ENCODE measurements at regions not wholly inside any gene's neighbourhood (a gene's known extent, or its start where the extent isn't known, plus 50 kb on each side); places are given as distances from the start of the nearest gene placed in this dataset.

GRCh38 chr4:180898305-180898704 is 1344.9 kb upstream of the TENM3 start:
- no peak for DNase-seq

GRCh38 chr4:180900781-180901180 is 1342.4 kb upstream of the TENM3 start:
- no peak for DNase-seq

DNA sequence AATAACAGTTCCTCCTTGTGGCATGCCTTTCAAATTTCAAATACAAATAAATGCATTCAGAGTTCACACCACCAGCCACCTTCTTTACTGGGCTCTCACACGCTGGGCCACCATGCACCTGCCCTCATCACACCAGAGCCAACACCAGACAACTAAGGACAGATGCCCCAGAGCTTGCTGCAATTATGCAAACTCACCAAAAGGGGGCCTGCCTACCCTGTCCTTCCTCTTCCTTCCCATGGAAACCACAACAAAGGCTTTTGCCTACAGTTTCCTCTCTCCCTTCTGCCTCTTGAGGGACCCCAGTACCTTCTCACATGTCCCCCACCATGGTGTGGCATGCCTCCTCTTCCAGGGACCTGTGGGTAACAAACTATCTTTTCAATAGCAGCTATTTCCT is 1333.9 kb upstream of the TENM3 start:
- no peak for DNase-seq

DNA sequence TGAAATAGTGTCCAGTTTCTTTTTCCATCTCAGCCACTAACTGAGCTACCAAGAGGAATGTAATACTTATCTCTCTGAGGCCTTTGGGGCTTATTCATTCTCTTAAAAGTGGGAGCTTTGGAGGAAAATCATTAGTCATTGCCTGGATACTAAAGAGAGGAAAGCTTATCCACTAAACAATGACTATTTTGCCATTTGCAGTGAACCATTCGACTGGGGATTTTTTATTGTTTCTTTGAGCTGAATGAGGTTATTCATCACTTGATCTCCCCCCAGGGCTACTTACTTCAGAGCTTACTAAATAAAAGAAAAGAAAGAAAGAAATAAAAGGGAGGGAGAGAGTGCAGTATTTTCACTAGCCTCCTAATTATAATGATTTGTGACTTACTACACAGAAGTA is 1329.5 kb upstream of the TENM3 start:
- DNase-seq: peak in 1 of 3 experiments; percentile 17

- DNase-seq: no peak
Observed at GRCh38 chr4:180923486-180923885, 1319.7 kb upstream of the TENM3 start.

DNA sequence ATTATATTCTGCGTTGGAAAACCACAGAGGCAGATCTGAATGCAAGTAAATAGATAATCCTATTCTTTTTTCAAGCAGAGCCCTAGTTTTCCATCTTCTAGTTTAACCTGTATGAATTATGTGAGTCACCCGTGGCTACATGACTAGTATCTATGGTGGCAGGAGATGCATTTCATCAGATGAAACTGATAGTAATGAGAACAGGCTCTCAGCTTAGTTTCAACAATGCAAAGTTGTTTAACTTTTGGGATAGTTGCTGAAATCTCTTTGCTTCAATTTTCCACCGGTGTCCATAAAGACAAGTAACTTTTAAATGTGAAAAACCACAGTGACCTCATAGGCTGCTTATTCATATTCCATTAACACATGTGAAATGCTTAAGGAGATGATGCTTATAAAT is 1317.4 kb upstream of the TENM3 start:
- DNase-seq: no peak

DNA sequence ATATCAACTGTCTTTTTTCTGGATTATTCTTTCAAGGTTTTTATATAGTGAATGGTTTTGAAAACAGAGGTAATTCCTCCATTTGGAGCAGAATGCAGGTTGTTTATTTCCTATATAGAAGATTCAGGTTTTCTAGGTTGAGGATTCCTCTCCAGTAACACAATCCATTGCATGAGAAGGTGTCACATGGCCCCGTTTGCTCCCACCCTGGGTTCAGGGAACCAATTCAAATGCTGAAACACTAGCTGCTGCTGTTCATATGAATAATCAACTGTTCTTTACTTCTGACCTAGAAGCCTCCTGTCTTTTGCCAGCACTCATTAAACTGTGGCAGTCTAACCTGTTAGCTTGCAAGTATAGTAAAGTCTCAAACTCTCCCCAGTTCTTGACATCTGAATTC is 1316.9 kb upstream of the TENM3 start:
- no peak for DNase-seq

GRCh38 chr4:180932370-180933001 is 1310.7 kb upstream of the TENM3 start:
- DNase-seq: no peak

- no peak for DNase-seq
Observed at GRCh38 chr4:180937083-180937482, 1306.1 kb upstream of the TENM3 start.

DNA sequence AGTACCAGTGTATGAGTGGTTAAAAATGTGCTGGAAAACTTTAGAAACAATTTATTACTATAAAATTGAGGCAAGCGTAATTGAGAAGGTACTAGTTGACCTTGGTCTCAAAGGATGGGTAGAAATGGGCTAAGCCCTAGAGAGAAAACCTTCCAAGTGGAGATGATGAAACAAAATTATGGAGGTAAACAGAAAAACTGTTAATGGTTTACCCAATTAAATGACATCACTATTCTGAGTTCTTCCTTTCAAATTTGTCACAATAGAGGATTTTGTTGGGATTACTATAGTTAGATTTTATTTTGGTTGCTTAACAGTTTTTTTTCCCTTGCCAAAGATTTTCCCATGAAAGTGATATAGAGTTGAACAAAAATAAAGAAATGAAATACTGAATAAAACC is 1302.5 kb upstream of the TENM3 start:
- DNase-seq: no peak

GRCh38 chr4:180942367-180942916 is 1300.8 kb upstream of the TENM3 start:
- DNase-seq: no peak

DNA sequence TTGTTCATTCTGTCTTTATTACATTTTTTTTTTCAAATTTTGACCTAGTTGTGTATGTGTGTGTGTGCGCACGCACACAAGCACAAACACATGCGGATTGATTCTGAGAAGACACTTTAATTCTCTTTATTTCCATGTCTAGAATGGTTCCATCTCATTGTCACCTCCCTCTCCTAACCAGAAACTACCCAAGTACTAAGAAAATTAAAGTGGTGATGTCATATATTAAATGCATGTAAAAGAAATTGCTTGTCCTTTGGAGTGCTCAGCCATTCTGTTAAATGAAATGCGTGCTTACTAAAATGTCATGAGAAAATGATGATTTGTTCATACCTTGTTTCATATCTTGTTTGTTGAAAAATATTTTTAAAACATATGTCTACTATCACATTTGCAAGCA is 1297.0 kb upstream of the TENM3 start:
- no peak for DNase-seq

DNA sequence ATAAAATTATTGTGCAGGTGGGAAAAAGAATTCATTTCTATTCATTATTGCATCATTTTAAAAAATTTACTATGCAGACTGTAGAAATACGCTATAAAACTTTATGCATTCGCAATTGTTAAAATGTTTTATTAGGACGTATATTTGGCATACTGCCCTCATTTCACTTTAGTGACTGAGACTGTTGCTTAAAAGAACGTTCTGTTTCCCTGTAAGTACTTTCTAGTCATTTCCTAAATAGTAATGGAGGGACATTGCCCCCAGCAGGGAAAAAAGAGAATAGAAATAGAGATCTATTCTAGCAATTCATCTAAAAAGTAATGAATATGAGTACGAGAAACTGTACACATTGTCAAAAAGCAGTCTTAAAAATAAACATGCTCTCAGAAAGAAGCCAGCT is 1295.8 kb upstream of the TENM3 start:
- DNase-seq: peak in 1 of 3 experiments; percentile 53

DNA sequence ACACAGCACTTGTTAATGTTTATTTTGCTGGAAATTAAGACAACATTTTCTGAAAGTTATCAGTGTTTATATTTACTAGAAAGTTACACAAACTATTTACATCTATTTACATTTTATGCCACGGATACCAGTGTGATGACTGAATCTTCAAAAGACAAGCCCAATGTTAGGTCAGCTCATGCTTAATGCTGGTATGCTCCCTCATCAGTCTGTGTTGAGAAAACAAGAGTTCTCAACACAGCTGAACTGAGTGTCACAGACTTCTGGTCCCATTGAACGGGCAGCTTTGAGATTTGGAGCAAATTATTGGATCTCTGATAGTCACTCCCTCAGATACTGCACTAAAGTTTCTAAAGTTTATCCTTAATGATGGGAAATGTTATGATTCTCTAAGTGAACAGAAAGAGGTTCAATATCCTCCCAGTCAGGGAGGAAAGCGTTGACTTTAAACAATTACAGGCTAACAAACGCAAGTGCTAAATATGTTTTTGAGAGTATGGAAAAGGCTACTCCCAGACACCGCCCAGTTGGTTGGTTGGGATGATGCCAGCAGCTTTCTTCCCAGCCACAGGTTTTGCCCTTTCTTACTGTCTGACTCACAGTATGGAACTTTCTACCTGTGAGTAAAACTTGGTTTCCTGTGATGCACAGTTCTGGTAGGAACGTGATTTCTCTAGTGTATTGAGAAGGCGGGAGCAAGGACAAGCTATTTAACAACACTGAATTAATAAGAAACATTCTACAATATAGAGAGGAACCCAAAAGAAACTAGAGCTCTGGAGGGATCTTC is 1293.6 kb upstream of the TENM3 start:
- no peak for DNase-seq

DNA sequence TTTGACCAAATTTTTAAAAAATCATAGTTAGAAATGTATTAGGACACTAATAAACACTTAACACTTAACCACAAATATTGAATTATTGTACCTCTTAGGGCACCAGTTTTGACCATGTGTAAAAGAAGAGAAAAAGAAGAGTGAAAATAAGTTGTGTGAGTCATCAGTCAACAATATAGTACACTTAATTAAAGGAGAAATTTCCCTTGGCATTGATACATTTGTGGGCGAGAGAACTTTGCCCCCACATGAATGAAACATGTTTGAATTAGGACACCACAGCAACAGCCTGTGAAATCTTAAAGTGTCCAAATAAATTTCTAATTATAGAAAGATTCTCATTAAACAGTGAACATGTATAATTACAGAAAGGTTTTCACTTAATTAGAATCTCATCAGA is 1292.8 kb upstream of the TENM3 start:
- DNase-seq: no peak

GRCh38 chr4:180951312-180951711 is 1291.9 kb upstream of the TENM3 start:
- no peak for DNase-seq

DNA sequence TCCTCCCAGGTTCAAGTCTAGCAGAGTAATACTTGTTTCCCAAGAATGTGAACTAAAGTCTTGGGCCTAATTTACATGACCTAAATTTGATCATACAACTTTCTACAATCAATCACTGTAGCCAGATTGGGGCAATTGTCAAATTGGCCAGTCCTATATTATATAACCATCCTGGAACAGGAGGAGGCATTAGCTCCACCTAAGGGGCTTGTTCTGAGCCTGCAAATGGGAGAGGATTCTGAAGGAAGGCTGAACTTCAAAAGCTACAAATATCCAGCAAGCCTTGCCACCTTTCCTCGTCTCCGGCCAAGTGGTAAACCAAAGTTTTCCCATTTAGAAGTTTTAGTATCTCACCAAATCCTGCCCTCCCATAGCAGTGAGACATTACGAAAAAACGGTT is 1289.6 kb upstream of the TENM3 start:
- DNase-seq: no peak

DNA sequence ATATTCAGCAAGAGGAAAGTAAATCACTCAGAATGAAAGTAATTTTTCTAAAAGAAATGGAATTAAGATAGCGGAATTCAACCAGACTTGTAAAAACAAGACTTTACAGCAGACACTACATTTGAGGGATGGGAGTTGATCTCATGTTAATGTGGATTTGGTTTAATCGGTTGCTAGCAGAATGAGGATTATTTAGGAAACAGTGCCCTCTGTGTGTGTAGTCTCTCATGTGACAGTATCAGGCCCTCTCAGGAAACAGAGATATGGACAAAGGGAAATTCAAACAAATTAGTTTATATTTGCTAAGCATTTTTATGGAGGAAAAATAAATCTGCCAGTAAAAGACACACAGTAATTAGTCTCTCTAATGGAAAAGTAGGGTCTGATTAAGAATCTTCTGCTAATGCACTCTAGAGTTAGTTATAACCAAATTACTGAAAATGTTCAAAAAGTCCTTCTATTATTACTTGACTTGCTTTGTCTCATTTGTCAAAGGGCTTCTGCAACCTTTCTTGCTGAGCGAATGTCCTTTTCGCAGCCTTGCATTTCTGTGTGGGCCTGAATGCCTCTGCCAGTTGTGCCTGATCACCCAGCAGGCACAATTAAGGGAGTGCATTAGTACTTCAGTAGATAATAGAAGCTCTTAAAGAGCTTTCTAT is 1282.3 kb upstream of the TENM3 start:
- peak in 2 of 3 experiments; percentile 17 to 76 for DNase-seq

DNA sequence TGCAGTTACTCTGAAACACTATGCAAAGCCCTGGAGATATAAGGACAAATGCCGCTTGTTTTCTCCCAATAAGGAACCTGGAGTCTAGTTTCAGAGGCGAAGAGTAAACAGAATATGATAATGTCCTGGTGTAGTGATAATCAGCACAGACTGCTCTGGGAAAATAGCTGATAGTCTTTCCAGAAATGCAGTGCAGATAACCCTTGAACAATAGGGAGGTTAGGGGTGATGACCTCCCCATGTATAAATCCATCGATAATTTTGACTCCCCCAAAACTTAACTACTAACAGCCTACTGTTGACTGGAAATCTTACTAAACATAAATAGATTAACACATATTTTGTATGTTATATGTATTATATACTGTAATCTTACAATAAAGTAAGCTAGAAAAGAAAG is 1280.9 kb upstream of the TENM3 start:
- no peak for DNase-seq

GRCh38 chr4:180966312-180966711 is 1276.9 kb upstream of the TENM3 start:
- no peak for DNase-seq

- no peak for DNase-seq
Observed at GRCh38 chr4:180967936-180968335, 1275.3 kb upstream of the TENM3 start.

DNA sequence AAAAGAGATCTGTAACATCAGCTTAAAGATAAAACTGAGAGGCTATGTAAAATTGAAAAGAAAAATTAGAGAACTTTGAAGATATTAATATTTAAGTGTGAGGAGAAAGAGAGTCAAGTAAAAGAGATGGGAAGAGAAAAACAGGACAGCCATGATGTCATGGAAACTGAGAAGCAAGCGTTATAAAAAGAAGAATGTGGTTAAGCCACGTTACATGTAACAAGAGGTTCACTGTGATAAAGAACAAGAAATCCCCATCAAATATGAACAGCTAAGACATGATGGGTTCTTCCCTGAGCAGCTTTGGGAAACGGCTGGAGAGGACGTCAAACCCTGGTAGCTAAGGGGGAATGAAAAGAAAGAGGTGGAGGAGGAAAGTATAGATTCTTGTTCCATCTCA is 1269.3 kb upstream of the TENM3 start:
- no peak for DNase-seq

- DNase-seq: no peak
Observed at GRCh38 chr4:180990931-180991330, 1252.3 kb upstream of the TENM3 start.
